H1 (cell line): ENCODE measurements at regions not wholly inside any gene's neighbourhood (a gene's known extent, or its start where the extent isn't known, plus 50 kb on each side); places are given as distances from the start of the nearest gene placed in this dataset.

Source experiments
- CTCF ChIA-PET: fragments of 300-600 bp; sonication (Branson Sonifier 250); formaldehyde crosslinking; loops from one replicate; lab custom pipeline; 2021; ENCODE audit not compliant: partially characterized antibody; lab: Charles Lee
- POLR2A ChIA-PET: fragments of 300-600 bp; sonication (Branson Sonifier 250); formaldehyde crosslinking; loops from one replicate; lab custom pipeline; 2021; ENCODE audit warnings: inconsistent platforms; ENCODE audit not compliant: partially characterized antibody; lab: Charles Lee
- DNase-seq, 2 experiments: peaks; one replicate each; pipeline versions ENCODE4 v3.0.0 to v3.0.0-alpha.2; 2010 to 2022; ENCODE audit warnings: low spot score in 2 of 2, low read depth in 1 of 2, mixed read lengths in 1 of 2
- FAIRE-seq: peaks from 2 replicates; lab custom pipeline; 2011; peaks lifted over from hg19 to GRCh38; lab: Jason Lieb, UNC
- H2AFZ ChIP-seq: 2 replicates; pipeline ENCODE4 v1.8.1; 2012; ENCODE audit warnings: low read length, inconsistent platforms
- H2AK5ac ChIP-seq: 2 replicates; pipeline ENCODE4 v1.6.1; 2013; ENCODE audit warnings: low read depth, low read length
- H2BK120ac ChIP-seq: replicated peaks from 2 replicates; pipeline ENCODE3; 2013; ENCODE audit warnings: low read depth, low read length, inconsistent platforms
- H2BK12ac ChIP-seq: 2 replicates; pipeline ENCODE4 v1.6.1; 2013; ENCODE audit warnings: low read depth, low read length
- H2BK15ac ChIP-seq: 2 replicates; pipeline ENCODE4 v1.6.1; 2013; ENCODE audit warnings: low read length
- H2BK20ac ChIP-seq: 2 replicates; pipeline ENCODE4 v1.6.1; 2013; ENCODE audit warnings: low read length
- H2BK5ac ChIP-seq: 2 replicates; pipeline ENCODE4 v1.6.1; 2013; ENCODE audit warnings: low read depth, low read length
- H3K14ac ChIP-seq: 2 replicates; pipeline ENCODE4 v1.6.1; 2013; ENCODE audit warnings: inconsistent platforms; ENCODE audit not compliant: insufficient read length
- H3K18ac ChIP-seq: 2 replicates; pipeline ENCODE4 v1.6.1; 2013; ENCODE audit warnings: low read length; ENCODE audit errors: extremely low read depth
- H3K23ac ChIP-seq: 2 replicates; pipeline ENCODE4 v1.6.1; 2013; ENCODE audit warnings: inconsistent platforms; ENCODE audit not compliant: insufficient read length
- H3K23me2 ChIP-seq: 2 replicates; pipeline ENCODE4 v1.6.1; 2013; ENCODE audit warnings: low read depth, low read length
- H3K27ac ChIP-seq: 2 replicates; pipeline ENCODE4 v1.6.1; 2011; ENCODE audit warnings: low read depth, low read length, inconsistent platforms
- H3K27me3 ChIP-seq, 4 experiments: replicated peaks in 1 of 4; 1 replicate in 1 of 4; 2 replicates in 3 of 4; pipeline versions ENCODE4 v1.6.1 to v1.8.1; 2011 to 2013; ENCODE audit warnings: low read length in 3 of 4, mild to moderate bottlenecking in 3 of 4, inconsistent platforms in 2 of 4, mixed read lengths in 2 of 4, moderate library complexity in 1 of 4; ENCODE audit not compliant: control insufficient read depth in 3 of 4, insufficient read depth in 3 of 4; ENCODE audit errors: extremely low read depth in 1 of 4
- H3K36me3 ChIP-seq, 4 experiments: 2 replicates each; pipeline versions ENCODE4 v1.6.1 to v1.8.1; 2011 to 2013; ENCODE audit warnings: mild to moderate bottlenecking in 4 of 4, low read length in 3 of 4, moderate library complexity in 2 of 4, control low read depth in 1 of 4, inconsistent platforms in 1 of 4; ENCODE audit not compliant: insufficient read depth in 4 of 4, control insufficient read depth in 2 of 4
- H3K4ac ChIP-seq: replicated peaks from 2 replicates; pipeline ENCODE3; 2013; ENCODE audit warnings: low read length, low read depth, mixed read lengths, inconsistent platforms; ENCODE audit not compliant: insufficient read length
- H3K4me1 ChIP-seq, 4 experiments: replicated peaks in 1 of 4; 1 replicate in 1 of 4; 2 replicates in 3 of 4; pipeline versions ENCODE4 v1.6.1 to v1.8.1; 2011 to 2013; ENCODE audit warnings: low read length in 3 of 4, inconsistent platforms in 2 of 4, mixed read lengths in 1 of 4; ENCODE audit not compliant: insufficient read depth in 4 of 4, control insufficient read depth in 3 of 4
- H3K4me2 ChIP-seq, 2 experiments: 2 replicates each; pipeline versions ENCODE4 v1.6.1 to v1.8.1; 2011 to 2013; ENCODE audit warnings: low read depth in 2 of 2, low read length in 2 of 2, control low read depth in 1 of 2, inconsistent platforms in 1 of 2, mild to moderate bottlenecking in 1 of 2; ENCODE audit not compliant: insufficient read depth in 1 of 2
- H3K4me3 ChIP-seq, 4 experiments: fragments of 200-600, 300-600 bp in 1 of 4; sonication (generic), shearing (Covaris generic), sonication (Bioruptor Twin) in 1 of 4; 2 replicates each; pipeline versions ENCODE4 v1.5.1 to v1.8.1; 2011 to 2016; ENCODE audit warnings: low read length in 4 of 4, low read depth in 3 of 4, control low read depth in 2 of 4, inconsistent platforms in 2 of 4, mild to moderate bottlenecking in 2 of 4, mixed read lengths in 1 of 4, moderate library complexity in 1 of 4; ENCODE audit not compliant: insufficient read depth in 2 of 4; ENCODE audit errors: extremely low read depth in 1 of 4
- H3K56ac ChIP-seq: replicated peaks from 2 replicates; pipeline ENCODE3; 2013; ENCODE audit warnings: low read depth, mild to moderate bottlenecking, mixed read lengths, low read length, inconsistent platforms; ENCODE audit not compliant: insufficient read length
- H3K79me1 ChIP-seq: 2 replicates; pipeline ENCODE4 v1.6.1; 2013; ENCODE audit warnings: low read depth, low read length, control low read depth
- H3K79me2 ChIP-seq, 2 experiments: 2 replicates each; pipeline versions ENCODE4 v1.6.1 to v1.8.1; 2012 to 2013; ENCODE audit warnings: low read length in 2 of 2, mild to moderate bottlenecking in 2 of 2, inconsistent platforms in 1 of 2; ENCODE audit not compliant: insufficient read depth in 2 of 2, control insufficient read depth in 1 of 2
- H3K9ac ChIP-seq, 4 experiments: replicated peaks in 1 of 4; 1 replicate in 1 of 4; 2 replicates in 3 of 4; pipeline versions ENCODE4 v1.6.1 to v1.8.1; 2011 to 2013; ENCODE audit warnings: low read depth in 3 of 4, low read length in 3 of 4, control low read depth in 2 of 4, mild to moderate bottlenecking in 2 of 4, moderate library complexity in 2 of 4, inconsistent platforms in 1 of 4; ENCODE audit errors: extremely low read depth in 1 of 4
- H3K9me3 ChIP-seq, 2 experiments: 2 replicates each; pipeline versions ENCODE4 v1.6.1 to v1.8.1; 2012 to 2013; ENCODE audit warnings: mild to moderate bottlenecking in 2 of 2, moderate library complexity in 2 of 2, control low read depth in 1 of 2, inconsistent platforms in 1 of 2, low read depth in 1 of 2, low read length in 1 of 2, mixed read lengths in 1 of 2; ENCODE audit not compliant: insufficient read depth in 2 of 2
- H4K20me1 ChIP-seq, 2 experiments: replicated peaks in 1 of 2; 2 replicates each; pipeline versions ENCODE3 to v1.8.1; 2011 to 2013; ENCODE audit warnings: inconsistent platforms in 2 of 2, low read length in 2 of 2, mild to moderate bottlenecking in 1 of 2; ENCODE audit not compliant: insufficient read depth in 2 of 2, control insufficient read depth in 1 of 2
- H4K5ac ChIP-seq: 2 replicates; pipeline ENCODE4 v1.6.1; 2013; ENCODE audit warnings: low read length, low read depth, mixed read lengths, inconsistent platforms; ENCODE audit not compliant: insufficient read length
- H4K8ac ChIP-seq: 2 replicates; pipeline ENCODE4 v1.8.0; 2013; ENCODE audit warnings: mild to moderate bottlenecking, moderate library complexity, low read length, inconsistent platforms; ENCODE audit not compliant: insufficient read depth; ENCODE audit errors: extremely low read depth
- H4K91ac ChIP-seq: replicated peaks from 2 replicates; pipeline ENCODE3; 2013; ENCODE audit warnings: low read length, mixed read lengths, inconsistent platforms; ENCODE audit not compliant: insufficient read length
- EGR1 ChIP-seq: IDR thresholded peaks from 2 replicates; pipeline ENCODE4 v1.6.1; 2011; ENCODE audit warnings: low read depth, low read length, borderline replicate concordance
- MAFK ChIP-seq: IDR thresholded peaks from 2 replicates; pipeline ENCODE4 v1.6.1; 2012; ENCODE audit warnings: low read depth, mild to moderate bottlenecking, improper control_type of control experiment, low read length
- WGBS, 2 experiments: shearing (Covaris generic) in 1 of 2; methylation state at CpG; one replicate each; pipeline versions ENCODE4 v1.1.6 to v1.1.7; 2013 to 2015; ENCODE audit warnings: low lambda C conversion rate in 2 of 2, mixed read lengths in 2 of 2, inconsistent platforms in 1 of 2, low coverage in 1 of 2, missing lambda C conversion rate in 1 of 2; ENCODE audit not compliant: insufficient replicate concordance in 2 of 2, insufficient coverage in 1 of 2, insufficient read length in 1 of 2; ENCODE audit errors: extremely low coverage in 1 of 2, missing lambda C conversion rate in 1 of 2; 5-methylcytosine and 5-hydroxymethylcytosine counted together

DNA sequence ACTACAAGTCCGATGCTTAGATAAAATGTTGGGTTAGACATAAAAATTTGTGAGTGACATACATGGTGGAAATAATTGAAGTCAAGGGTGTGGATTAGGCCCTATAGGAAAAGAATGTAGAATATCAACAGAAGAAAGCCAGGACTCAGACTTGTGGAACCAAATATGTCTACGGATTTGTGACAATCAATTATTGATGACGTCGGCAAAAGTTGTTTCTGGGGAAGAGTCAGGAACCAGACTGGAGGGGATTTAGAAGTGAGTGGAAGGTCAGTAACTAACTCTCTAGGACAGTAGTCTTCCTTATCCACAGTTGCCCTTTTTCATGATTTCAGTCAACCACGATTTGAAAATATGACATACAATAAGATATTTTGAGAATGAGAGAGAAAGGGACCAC is 130.9 kb upstream of the TANK start:
- no peaks in the 10 kb centered on the region for H3K4me1 ChIP-seq
- CTCF ChIA-PET: interaction anchor here (0.7 kb wide), 1 partner anchor 18 kb away, joined by 6 read pairs; no protein-coding TSS in a partner anchor
- H4K8ac ChIP-seq: no peak overlapping the region
- H4K20me1 ChIP-seq: no peaks in the 10 kb centered on the region
- H3K9ac ChIP-seq: no peak overlapping the region
- DNase-seq: no peak
- no peaks in the 10 kb centered on the region for H3K23me2 ChIP-seq
- H3K27me3 ChIP-seq: peaks cover 0 to 2% (median 0%) of the 10 kb centered on the region in 4 experiments; a peak in 1 of 7 replicates
- no peak overlapping the region for H3K4me2 ChIP-seq
- no peak overlapping the region for H2BK5ac ChIP-seq
- no peak overlapping the region for H3K4me3 ChIP-seq
- no peak overlapping the region for H4K5ac ChIP-seq
- no peak overlapping the region for H3K18ac ChIP-seq
- no peaks in the 10 kb centered on the region for H3K36me3 ChIP-seq
- no peak overlapping the region for H4K91ac ChIP-seq
- no peak overlapping the region for H2BK12ac ChIP-seq
- H2AK5ac ChIP-seq: no peak overlapping the region
- POLR2A ChIA-PET: no interaction called here
- H3K14ac ChIP-seq: no peak overlapping the region
- H2AFZ ChIP-seq: no peak overlapping the region
- no peak overlapping the region for H3K27ac ChIP-seq
- no peak overlapping the region for H3K4ac ChIP-seq
- H2BK20ac ChIP-seq: no peak overlapping the region
- no peak for FAIRE-seq
- peak; percentile 69 for TF ChIP-seq MAFK
- no peak for TF ChIP-seq EGR1
- no peaks in the 10 kb centered on the region for H3K79me2 ChIP-seq
- no peak overlapping the region for H2BK120ac ChIP-seq
- H2BK15ac ChIP-seq: no peak overlapping the region
- no peak overlapping the region for H3K23ac ChIP-seq
- no peaks in the 10 kb centered on the region for H3K9me3 ChIP-seq
- 90% methylated on average over 5 of the region's 5 CpGs; no CpG with 5 or more reads in 1 of the 2 experiments for WGBS, 2 experiments
- no peak overlapping the region for H3K56ac ChIP-seq
- no peaks in the 10 kb centered on the region for H3K79me1 ChIP-seq
